ENCODE measurements at regions not wholly inside any gene's neighbourhood (a gene's known extent, or its start where the extent isn't known, plus 50 kb on each side); places are given as distances from the start of the nearest gene placed in this dataset.

- Histone ChIP-seq H3K9me3 (ENCODE audit: control insufficient read depth in 2 of 3, insufficient read depth in 1 of 3, low read length in 3 of 3) (no peaks in the 10 kb centered on the region), H3K27ac (ENCODE audit: low read depth in 2 of 2, low read length in 2 of 2) (no peak overlapping the region), H3K27me3 (ENCODE audit: control insufficient read depth, insufficient read depth, low read length) (no peaks in the 10 kb centered on the region), H3K9ac (ENCODE audit: low read length in 3 of 3) (no peak overlapping the region), H3K36me3 (ENCODE audit: control insufficient read depth in 2 of 3, insufficient read depth in 3 of 3, low read length in 3 of 3) (no peaks in the 10 kb centered on the region), H3K4me3 (ENCODE audit: low read length in 3 of 3) (no peak overlapping the region), H3K4me1 (ENCODE audit: control insufficient read depth in 2 of 3, insufficient read depth in 2 of 3, low read depth in 1 of 3, low read length in 3 of 3) (no peaks in the 10 kb centered on the region)
- intact Hi-C loops (cut with DNase I): no loop called here
- FAIRE-seq: no peak
- no peak for DNase-seq
- TF ChIP-seq, protein P1, sequence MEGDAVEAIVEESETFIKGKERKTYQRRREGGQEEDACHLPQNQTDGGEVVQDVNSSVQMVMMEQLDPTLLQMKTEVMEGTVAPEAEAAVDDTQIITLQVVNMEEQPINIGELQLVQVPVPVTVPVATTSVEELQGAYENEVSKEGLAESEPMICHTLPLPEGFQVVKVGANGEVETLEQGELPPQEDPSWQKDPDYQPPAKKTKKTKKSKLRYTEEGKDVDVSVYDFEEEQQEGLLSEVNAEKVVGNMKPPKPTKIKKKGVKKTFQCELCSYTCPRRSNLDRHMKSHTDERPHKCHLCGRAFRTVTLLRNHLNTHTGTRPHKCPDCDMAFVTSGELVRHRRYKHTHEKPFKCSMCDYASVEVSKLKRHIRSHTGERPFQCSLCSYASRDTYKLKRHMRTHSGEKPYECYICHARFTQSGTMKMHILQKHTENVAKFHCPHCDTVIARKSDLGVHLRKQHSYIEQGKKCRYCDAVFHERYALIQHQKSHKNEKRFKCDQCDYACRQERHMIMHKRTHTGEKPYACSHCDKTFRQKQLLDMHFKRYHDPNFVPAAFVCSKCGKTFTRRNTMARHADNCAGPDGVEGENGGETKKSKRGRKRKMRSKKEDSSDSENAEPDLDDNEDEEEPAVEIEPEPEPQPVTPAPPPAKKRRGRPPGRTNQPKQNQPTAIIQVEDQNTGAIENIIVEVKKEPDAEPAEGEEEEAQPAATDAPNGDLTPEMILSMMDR (IDR thresholded peaks at IDR 0.05; ENCODE audit: borderline replicate concordance, extremely low read depth, insufficient read depth): no peak
These were observed 58.5 kb downstream of the PLCE1 start for GRCh38 chr10:94052281-94052680.

DNA sequence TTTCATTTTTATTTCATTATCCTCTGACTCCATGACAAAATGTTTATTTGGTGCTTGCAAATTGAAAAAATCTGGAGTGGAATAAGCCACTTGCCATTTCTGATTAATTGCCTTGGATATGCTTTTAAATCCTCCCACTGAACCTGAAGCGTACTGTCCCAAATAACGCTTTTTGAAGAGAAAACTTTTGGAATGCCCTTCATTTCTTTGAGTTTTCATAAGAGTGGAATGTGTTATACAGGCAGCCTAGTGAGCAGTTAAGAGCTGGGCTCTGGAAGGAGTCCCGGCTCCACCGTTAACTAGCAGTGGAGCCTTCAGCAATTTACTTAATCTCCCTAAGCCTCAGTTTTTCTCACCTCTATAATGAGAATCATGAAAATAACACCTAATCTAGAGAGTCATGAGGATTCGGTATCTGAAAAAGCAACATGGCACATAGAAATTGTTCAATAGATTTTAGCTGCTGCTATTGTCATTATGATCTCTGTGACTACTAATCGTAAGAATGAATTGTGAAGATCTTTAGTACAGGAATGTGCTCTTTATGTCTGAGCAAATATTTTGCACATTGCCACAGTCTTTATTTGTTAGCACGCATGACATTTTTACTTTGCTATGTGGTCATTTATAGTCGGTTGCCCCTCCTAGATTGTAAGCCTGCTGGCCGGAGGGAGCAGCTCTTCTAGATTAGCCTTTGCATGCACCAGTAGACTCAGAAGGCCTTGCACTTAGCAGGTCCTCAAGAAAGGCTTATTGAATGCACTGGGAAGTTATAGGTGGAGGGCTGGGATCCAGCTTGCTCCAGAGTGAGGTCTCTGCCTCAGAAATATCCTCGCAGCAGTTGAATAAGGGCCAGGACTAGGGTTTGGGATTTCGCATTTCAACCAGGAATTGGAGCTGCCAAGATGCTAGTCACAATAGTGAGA lies 59.4 kb downstream of the PLCE1 start:
- no peaks in the 10 kb centered on the region for H3K9me3 ChIP-seq (ENCODE audit: control insufficient read depth in 2 of 3, insufficient read depth in 1 of 3, low read length in 3 of 3)
- no peaks in the 10 kb centered on the region for H3K4me1 ChIP-seq (ENCODE audit: control insufficient read depth in 2 of 3, insufficient read depth in 2 of 3, low read depth in 1 of 3, low read length in 3 of 3)
- H3K27ac ChIP-seq (ENCODE audit: low read depth in 2 of 2, low read length in 2 of 2): no peak overlapping the region
- FAIRE-seq: no peak
- no peak overlapping the region for H3K9ac ChIP-seq (ENCODE audit: low read length in 3 of 3)
- H3K36me3 ChIP-seq (ENCODE audit: control insufficient read depth in 2 of 3, insufficient read depth in 3 of 3, low read length in 3 of 3): no peaks in the 10 kb centered on the region
- no peaks in the 10 kb centered on the region for H3K27me3 ChIP-seq (ENCODE audit: control insufficient read depth, insufficient read depth, low read length)
- TF ChIP-seq, protein P1 (IDR thresholded peaks at IDR 0.05; ENCODE audit: borderline replicate concordance, extremely low read depth, insufficient read depth): no peak
- H3K4me3 ChIP-seq (ENCODE audit: low read length in 3 of 3): no peak overlapping the region
- intact Hi-C loops (cut with DNase I): no loop called here
- DNase-seq: peak in 1 of 5 donors; percentile 10

GRCh38 chr10:94059178-94059883 lies 65.6 kb downstream of the PLCE1 start:
- H3K9me3 ChIP-seq (ENCODE audit: control insufficient read depth in 2 of 3, insufficient read depth in 1 of 3, low read length in 3 of 3): no peaks in the 10 kb centered on the region
- no peak overlapping the region for H3K27ac ChIP-seq (ENCODE audit: low read depth in 2 of 2, low read length in 2 of 2)
- no peaks in the 10 kb centered on the region for H3K36me3 ChIP-seq (ENCODE audit: control insufficient read depth in 2 of 3, insufficient read depth in 3 of 3, low read length in 3 of 3)
- DNase-seq: no peak
- intact Hi-C loops (cut with DNase I): no loop called here
- no peaks in the 10 kb centered on the region for H3K4me1 ChIP-seq (ENCODE audit: control insufficient read depth in 2 of 3, insufficient read depth in 2 of 3, low read depth in 1 of 3, low read length in 3 of 3)
- H3K4me3 ChIP-seq (ENCODE audit: low read length in 3 of 3): no peak overlapping the region
- TF ChIP-seq, protein P1 (IDR thresholded peaks at IDR 0.05; ENCODE audit: borderline replicate concordance, extremely low read depth, insufficient read depth): no peak
- H3K27me3 ChIP-seq (ENCODE audit: control insufficient read depth, insufficient read depth, low read length): no peaks in the 10 kb centered on the region
- no peak overlapping the region for H3K9ac ChIP-seq (ENCODE audit: low read length in 3 of 3)
- no peak for FAIRE-seq
